CD4-positive, alpha-beta T cell treated with Interleukin-1 beta for 1 hour (primary cell): ENCODE measurements at regions not wholly inside any gene's neighbourhood (a gene's known extent, or its start where the extent isn't known, plus 50 kb on each side); places are given as distances from the start of the nearest gene placed in this dataset.

Source experiments
- DNase-seq, 2 donors: peaks; one replicate each; pipeline ENCODE4 v3.0.0-alpha.2; 2020 to 2022

DNA sequence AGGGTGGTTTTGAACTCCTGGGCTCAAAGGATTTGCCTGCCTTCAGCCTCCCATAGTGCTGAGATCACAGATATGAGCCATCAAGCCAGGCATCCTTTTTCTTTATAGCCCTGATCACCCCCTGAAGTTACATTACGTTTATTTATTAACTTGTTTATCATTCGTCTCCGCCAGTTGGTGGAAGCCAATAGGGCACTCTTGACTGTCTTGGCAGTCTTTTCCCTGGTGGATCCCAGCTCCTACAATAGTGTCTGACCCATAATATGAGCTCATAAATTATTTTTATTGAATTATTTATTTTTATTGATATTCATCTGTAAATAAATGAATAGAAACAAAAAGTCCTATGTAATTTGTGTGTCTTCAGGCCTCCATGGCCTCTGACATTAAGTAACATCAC is 484.3 kb upstream of the FAT1 start:
- no peak for DNase-seq

- no peak for DNase-seq
Measured at GRCh38 chr4:187208651-187209050, 485.0 kb upstream of the FAT1 start.

DNA sequence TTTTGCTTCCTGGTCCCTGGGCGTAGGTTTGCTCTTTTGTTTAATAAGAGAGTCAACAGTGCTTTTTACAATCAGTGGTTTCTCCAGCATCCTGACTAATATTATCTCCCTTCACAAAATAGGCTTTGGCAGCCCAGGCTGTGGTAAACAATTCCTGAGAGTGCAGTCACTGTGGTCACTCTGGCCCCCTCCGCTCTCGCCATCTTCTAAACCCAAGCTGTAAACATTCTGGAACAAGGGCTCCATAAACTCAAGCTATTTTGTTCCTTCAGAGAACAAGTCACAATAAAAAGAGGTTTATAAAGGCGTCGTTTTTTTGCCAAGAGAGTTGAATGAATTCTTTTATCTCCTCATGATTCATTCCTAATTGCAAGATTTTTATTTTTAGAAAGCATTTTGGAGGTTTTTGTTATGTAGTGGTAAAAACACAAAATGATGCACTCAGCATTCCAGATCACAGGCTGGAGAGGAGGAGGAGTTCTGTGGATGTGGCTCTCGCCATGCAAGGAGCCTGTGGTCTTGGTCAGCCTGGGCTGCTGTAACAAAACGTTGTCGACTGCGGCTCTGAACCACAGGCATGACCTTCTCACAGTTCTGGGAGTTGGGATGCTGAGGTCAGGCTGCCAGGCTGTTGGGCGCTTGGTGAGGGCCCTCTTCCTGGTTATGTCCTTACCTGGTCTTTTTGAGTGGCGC is 486.4 kb upstream of the FAT1 start:
- DNase-seq, result no peak

DNA sequence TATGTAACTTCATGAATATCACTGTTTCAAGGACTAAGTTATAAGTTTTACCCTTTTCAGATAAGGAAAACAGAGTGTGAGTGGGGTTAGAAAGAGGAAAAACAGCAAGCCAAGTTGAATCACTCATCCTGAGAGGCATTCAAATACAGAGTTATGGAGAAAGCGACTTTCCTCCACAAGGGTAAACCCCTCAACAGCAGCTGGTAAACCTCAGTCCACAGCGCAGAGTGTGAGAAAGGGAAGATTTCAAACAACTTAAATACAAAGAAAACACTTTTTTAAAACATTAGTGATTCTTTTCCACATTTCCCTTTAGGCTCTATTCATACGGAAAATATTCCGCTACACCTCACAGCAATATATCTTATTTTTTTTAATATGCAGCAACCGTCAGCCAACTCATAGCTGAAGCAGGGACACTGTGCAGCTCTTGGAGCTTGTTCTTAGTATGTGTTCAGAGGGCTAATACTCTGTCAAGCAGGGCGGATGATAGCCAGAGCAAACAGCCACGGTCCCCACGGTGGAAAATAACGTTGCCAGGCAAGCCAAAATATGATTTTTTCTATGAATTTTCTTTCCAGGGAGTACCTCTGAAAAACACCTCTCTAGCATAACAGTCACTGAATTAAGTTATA is 488.9 kb upstream of the FAT1 start:
- DNase-seq, result no peak

- DNase-seq, result no peak
Measured at GRCh38 chr4:187215438-187215837, 491.8 kb upstream of the FAT1 start.

DNA sequence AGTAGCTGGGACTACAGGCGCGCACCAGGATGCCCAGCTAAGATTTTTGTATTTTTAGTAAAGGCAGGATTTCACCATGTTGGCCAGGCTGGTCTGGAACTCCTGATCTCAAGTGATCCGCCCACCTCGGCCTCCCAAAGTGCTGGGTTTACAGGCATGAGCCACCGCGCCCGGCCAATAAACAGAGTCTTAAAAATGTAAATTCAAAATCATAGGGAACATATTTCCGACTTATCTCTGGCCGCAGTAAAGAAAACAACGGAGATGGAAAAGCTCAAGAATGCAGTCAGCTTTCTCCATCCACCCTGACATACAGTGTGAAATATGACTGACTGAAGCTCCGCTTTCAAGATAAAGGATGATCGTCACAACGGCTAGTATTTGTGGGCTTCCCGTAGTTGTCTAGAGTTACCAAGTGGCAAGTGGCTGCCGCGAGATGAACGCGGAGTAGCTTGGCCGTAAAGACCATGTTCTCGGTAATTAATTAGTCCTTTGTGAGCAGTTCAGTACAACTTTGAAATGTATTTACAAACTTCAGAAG is 495.1 kb upstream of the FAT1 start:
- no peak for DNase-seq

- no peak for DNase-seq
Measured at GRCh38 chr4:187224560-187224959, 500.9 kb upstream of the FAT1 start.

DNA sequence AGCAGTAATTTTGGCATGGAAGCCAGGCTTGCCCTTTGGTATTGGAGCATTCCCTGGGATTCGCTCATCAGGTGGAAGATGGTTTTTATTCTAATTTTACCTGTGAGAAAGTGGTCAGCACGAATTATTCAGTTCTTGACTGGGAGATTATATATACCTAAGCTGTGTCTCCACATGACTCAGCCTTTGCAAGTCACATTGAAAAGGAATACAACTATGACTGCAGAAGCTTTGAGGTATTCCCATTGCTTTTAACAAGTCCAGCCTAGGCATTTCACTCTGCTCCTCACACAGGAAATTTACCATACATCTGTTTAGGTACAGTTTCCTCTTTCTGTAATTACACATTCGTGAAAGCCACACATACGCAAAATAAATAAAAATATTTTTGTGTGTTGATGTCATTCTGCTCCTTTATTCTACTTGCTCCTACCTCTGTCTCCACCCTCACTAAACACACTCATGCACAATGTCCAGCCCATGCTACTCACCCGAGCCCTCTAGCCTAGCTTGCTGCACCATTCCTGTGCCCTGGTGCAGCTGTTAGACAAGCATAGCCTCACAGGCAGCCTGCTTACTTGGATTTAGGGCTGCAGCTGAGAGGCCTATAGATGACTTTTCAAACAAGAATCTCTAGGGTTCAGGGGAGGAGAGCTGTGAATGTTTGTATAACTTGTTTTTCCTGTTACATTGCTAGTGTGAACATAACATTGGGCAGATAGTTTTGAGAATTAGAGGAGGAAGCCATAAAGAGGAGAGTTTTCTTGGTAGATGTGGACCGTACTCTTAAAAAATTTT is 504.4 kb upstream of the FAT1 start:
- DNase-seq, result no peak

- no peak for DNase-seq
Measured at GRCh38 chr4:187232196-187232595, 508.5 kb upstream of the FAT1 start.

- DNase-seq, result no peak
Measured at GRCh38 chr4:187232796-187233195, 509.1 kb upstream of the FAT1 start.

- DNase-seq, result no peak
Measured at GRCh38 chr4:187235456-187236170, 512.0 kb upstream of the FAT1 start.

DNA sequence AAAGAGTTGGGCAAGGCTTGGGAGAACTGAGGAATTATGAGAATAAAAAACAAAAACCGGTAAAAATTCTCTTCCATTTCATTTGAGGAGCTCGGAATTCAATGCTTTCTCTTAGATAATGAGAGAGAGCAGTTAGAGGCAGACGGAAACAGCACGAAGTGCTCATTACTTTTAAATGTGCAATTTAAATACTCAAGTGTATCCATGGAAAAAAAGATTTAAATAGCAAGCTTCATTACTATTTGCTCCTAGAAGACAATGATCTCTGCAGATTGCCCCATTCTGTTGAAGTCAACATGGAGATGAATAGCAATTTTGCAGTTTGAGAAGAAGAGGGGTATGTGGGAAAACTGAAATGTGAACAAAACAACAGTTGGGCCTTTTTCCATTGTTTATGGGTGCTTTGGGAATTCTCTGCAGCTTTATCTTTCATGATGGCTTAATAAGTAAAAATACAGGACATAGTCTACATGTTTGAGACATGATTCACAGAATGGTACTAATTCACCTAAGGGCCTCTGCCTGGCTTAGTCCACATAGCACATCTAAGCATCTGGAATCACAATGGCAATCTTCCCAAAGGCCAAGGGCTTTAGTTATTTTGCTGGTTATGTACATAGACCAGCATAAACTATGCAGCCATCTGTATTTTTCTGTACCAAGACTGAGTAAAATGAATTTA is 512.7 kb upstream of the FAT1 start:
- DNase-seq, result no peak

DNA sequence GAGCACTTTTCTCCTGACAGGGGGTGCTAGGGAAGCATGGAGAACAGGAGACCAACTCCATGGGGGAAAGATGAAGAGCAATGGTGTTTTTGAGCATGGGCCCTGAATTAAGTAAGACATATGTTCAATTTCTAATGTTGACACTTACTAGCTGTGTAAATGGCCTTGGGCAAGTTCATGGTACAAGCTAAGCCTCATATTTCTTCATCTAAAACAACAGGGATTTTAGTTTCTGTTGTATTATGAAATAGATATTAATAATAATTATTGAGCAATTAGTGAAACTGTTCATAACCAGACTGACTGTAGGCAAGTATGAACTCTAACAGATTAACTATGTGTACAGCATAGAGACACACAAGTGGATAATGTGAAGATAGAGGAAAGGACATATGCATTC is 515.0 kb upstream of the FAT1 start:
- DNase-seq, result no peak

- no peak for DNase-seq
Measured at GRCh38 chr4:187251896-187252295, 528.2 kb upstream of the FAT1 start.

- DNase-seq, result no peak
Measured at GRCh38 chr4:187256897-187257296, 533.2 kb upstream of the FAT1 start.

GRCh38 chr4:187258651-187259401 is 535.2 kb upstream of the FAT1 start:
- no peak for DNase-seq

DNA sequence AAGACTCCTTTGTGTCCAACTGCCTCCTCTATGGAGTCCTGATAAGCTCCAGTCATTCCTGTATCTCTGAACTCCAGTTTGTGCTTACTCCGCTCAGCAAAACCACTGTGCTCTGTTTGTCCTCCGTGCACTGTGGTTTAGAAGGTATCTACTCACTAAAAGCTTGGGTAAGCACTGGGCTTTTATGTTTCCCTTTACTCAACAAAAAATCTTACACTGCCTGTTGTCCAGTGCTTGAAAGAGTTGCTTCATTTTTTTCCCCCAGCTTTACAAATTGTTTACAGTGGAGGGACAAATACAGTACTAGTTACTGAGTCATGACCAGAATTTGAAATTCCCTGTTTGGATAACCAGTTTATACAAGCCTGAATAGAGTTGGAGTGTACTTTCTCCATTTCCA is 545.3 kb upstream of the FAT1 start:
- DNase-seq, result no peak

GRCh38 chr4:187270154-187270553 is 546.5 kb upstream of the FAT1 start:
- DNase-seq, result no peak

DNA sequence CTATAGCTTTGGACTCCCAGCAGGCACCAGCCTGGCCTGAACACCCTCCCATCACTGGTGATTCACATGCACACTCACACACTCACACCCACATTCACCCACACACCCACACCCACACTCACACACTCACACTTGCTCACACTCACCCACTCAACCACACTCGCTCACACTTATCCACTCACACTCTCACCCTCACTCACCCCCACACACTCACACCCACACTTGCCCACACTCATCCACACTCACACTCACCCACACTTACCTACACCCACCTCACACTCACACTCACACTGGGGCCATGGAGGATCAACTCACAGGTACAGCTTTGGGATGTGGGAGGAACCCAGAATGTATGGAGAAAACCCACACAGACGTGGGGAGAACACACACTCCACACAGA is 548.2 kb upstream of the FAT1 start:
- DNase-seq, result no peak

DNA sequence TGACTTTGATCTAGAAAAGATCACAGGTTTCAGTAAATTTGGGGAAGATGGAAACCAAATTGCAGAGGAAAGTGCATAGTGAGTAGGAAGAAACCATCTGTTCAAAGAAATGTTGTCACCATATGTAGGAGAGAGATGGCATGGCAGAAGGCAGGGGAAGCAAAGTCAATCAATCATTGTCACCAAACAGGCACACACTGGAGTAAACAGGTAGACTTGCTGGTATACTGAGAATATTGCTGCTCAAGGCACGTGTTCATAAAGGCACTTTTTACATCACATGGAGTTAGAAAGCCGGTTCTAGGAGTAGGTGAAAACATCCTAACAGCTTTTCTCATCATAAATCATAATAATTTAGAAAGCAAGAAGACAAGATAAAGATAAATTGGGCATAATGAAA is 550.5 kb upstream of the FAT1 start:
- DNase-seq, result no peak

GRCh38 chr4:187276736-187277408 is 553.2 kb upstream of the FAT1 start:
- no peak for DNase-seq
